IMR-90 (cell line): ENCODE measurements at regions not wholly inside any gene's neighbourhood (a gene's known extent, or its start where the extent isn't known, plus 50 kb on each side); places are given as distances from the start of the nearest gene placed in this dataset.

Source experiments
- ATAC-seq: fragments of 200-7000 bp; cut with Tn5 transposase; 2 replicates; pipeline ENCODE4 v1.9.1; 2020; ENCODE audit warnings: low read depth, mild to moderate bottlenecking, moderate library complexity
- BruUV-seq: library from RNA; stranded (reverse); fragments of 400-500 nt; replicated peaks from 2 replicates; lab custom pipeline; 2021; lab: Mats Ljungman, UMichigan
- CTCF ChIA-PET: fragments of 300-600 bp; formaldehyde crosslinking; extraction: SDS; loops from one replicate; lab custom pipeline; 2021; ENCODE audit warnings: antibody characterized with exemption; lab: Yijun Ruan, JAX
- POLR2A ChIA-PET: fragments of 300-600 bp; sonication (Branson Sonifier 250); formaldehyde crosslinking; loops from one replicate; lab custom pipeline; 2022; ENCODE audit warnings: antibody characterized with exemption; ENCODE audit not compliant: unreplicated experiment; lab: Charles Lee
- DNase-seq: peaks from one replicate; pipeline ENCODE4 v3.0.0; 2013
- H2AFZ ChIP-seq: replicated peaks from 2 replicates; pipeline ENCODE3; 2013; ENCODE audit warnings: low read length, mild to moderate bottlenecking; ENCODE audit not compliant: poor library complexity
- H2AK5ac ChIP-seq: 2 replicates; pipeline ENCODE4 v1.6.1; 2013; ENCODE audit warnings: low read depth, low read length, inconsistent platforms
- H2AK9ac ChIP-seq: replicated peaks from 2 replicates; pipeline ENCODE3; 2013; ENCODE audit warnings: mild to moderate bottlenecking, low read depth, low read length, moderate library complexity; ENCODE audit not compliant: poor library complexity
- H2BK120ac ChIP-seq: 2 replicates; pipeline ENCODE4 v1.6.1; 2013; ENCODE audit warnings: low read depth, low read length, inconsistent platforms
- H2BK15ac ChIP-seq: 3 replicates; pipeline ENCODE4 v1.6.1; 2013; ENCODE audit warnings: low read depth, low read length, inconsistent platforms
- H2BK20ac ChIP-seq: 2 replicates; pipeline ENCODE4 v1.6.1; 2013; ENCODE audit warnings: low read depth, mild to moderate bottlenecking, inconsistent platforms, low read length, moderate library complexity
- H2BK5ac ChIP-seq: 2 replicates; pipeline ENCODE4 v1.6.1; 2013; ENCODE audit warnings: mild to moderate bottlenecking, low read depth, low read length, inconsistent platforms; ENCODE audit not compliant: poor library complexity, severe bottlenecking
- H3K14ac ChIP-seq: replicated peaks from 2 replicates; pipeline ENCODE4 v1.6.1; 2013; ENCODE audit warnings: low read depth, low read length, inconsistent platforms
- H3K18ac ChIP-seq: 2 replicates; pipeline ENCODE4 v1.6.1; 2013; ENCODE audit warnings: low read depth, low read length, control low read depth
- H3K23ac ChIP-seq: 2 replicates; pipeline ENCODE4 v1.6.1; 2013; ENCODE audit warnings: low read depth, low read length, inconsistent platforms
- H3K27ac ChIP-seq: 2 replicates; pipeline ENCODE4 v1.5.1; 2013; ENCODE audit warnings: mild to moderate bottlenecking, control low read depth, low read length; ENCODE audit not compliant: insufficient read depth
- H3K27me3 ChIP-seq: 2 replicates; pipeline ENCODE4 v1.6.1; 2013; ENCODE audit warnings: low read length; ENCODE audit not compliant: control insufficient read depth, insufficient read depth
- H3K36me3 ChIP-seq: 2 replicates; pipeline ENCODE4 v1.6.1; 2013; ENCODE audit warnings: low read length, mixed read lengths; ENCODE audit not compliant: control insufficient read depth, insufficient read depth
- H3K4ac ChIP-seq: 2 replicates; pipeline ENCODE4 v1.6.1; 2013; ENCODE audit warnings: low read depth, low read length, inconsistent platforms
- H3K4me1 ChIP-seq: 2 replicates; pipeline ENCODE4 v1.6.1; 2013; ENCODE audit warnings: low read length, mixed read lengths; ENCODE audit not compliant: control insufficient read depth, insufficient read depth
- H3K4me2 ChIP-seq: 2 replicates; pipeline ENCODE4 v1.6.1; 2013; ENCODE audit warnings: low read depth, mild to moderate bottlenecking, control low read depth, low read length, moderate library complexity
- H3K4me3 ChIP-seq: 2 replicates; pipeline ENCODE4 v1.5.1; 2013; ENCODE audit warnings: low read depth, mild to moderate bottlenecking, control low read depth, low read length, moderate library complexity; ENCODE audit not compliant: insufficient read depth
- H3K56ac ChIP-seq: 2 replicates; pipeline ENCODE4 v1.6.1; 2013; ENCODE audit warnings: low read length, inconsistent platforms; ENCODE audit not compliant: insufficient read depth; ENCODE audit errors: extremely low read depth
- H3K79me1 ChIP-seq, 2 experiments: 2 replicates each; pipeline ENCODE4 v1.6.1; 2013; ENCODE audit warnings: low read length in 2 of 2, inconsistent platforms in 1 of 2, low read depth in 1 of 2
- H3K9ac ChIP-seq: 2 replicates; pipeline ENCODE4 v1.6.1; 2013; ENCODE audit warnings: low read depth, low read length, control low read depth
- H3K9me1 ChIP-seq: 2 replicates; pipeline ENCODE4 v1.6.1; 2013; ENCODE audit warnings: low read length, inconsistent platforms; ENCODE audit not compliant: insufficient read depth
- H3K9me3 ChIP-seq: 2 replicates; pipeline ENCODE4 v1.6.1; 2013; ENCODE audit warnings: low read length; ENCODE audit not compliant: control insufficient read depth, insufficient read depth
- H4K20me1 ChIP-seq: 2 replicates; pipeline ENCODE4 v1.6.1; 2013; ENCODE audit warnings: low read length, inconsistent platforms; ENCODE audit not compliant: insufficient read depth
- H4K5ac ChIP-seq: 2 replicates; pipeline ENCODE4 v1.6.1; 2013; ENCODE audit warnings: mild to moderate bottlenecking, low read depth, low read length, control low read depth
- H4K8ac ChIP-seq, 2 experiments: 2 replicates each; pipeline ENCODE4 v1.6.1; 2013; ENCODE audit warnings: low read depth in 2 of 2, low read length in 2 of 2, control low read depth in 1 of 2, inconsistent platforms in 1 of 2
- H4K91ac ChIP-seq: 2 replicates; pipeline ENCODE4 v1.6.1; 2013; ENCODE audit warnings: low read depth, low read length, inconsistent platforms; ENCODE audit not compliant: insufficient read depth
- CEBPB ChIP-seq: IDR thresholded peaks from 2 replicates; pipeline ENCODE4 v1.6.1; 2012; ENCODE audit warnings: low read depth, low read length, improper control_type of control experiment
- NFE2L2 ChIP-seq: fragments of 150-350 bp; IDR thresholded peaks from 2 replicates; pipeline ENCODE4 v1.6.1; 2016; ENCODE audit warnings: low read depth, mild to moderate bottlenecking, low read length
- RCOR1 ChIP-seq: IDR thresholded peaks from 2 replicates; pipeline ENCODE4 v1.6.1; 2012; ENCODE audit warnings: mild to moderate bottlenecking, low read length, improper control_type of control experiment; ENCODE audit not compliant: insufficient replicate concordance
- RFX5 ChIP-seq: IDR thresholded peaks from 2 replicates; pipeline ENCODE4 v1.8.0; 2012; ENCODE audit warnings: low read depth, mild to moderate bottlenecking, low read length, moderate library complexity
- whole genome bisulfite sequencing, 2 experiments: methylation state at CpG; one replicate each; pipeline versions ENCODE4 v1.1.5 to v1.1.7; 2013; ENCODE audit warnings: missing lambda C conversion rate in 2 of 2; ENCODE audit not compliant: insufficient read length in 1 of 2; ENCODE audit errors: extremely low coverage in 2 of 2; 5-methylcytosine and 5-hydroxymethylcytosine counted together
- dilution Hi-C: fragments of 300-500 bp; cut with HindIII; formaldehyde crosslinking; loops from one replicate; pipeline ENCODE4 v1.14.3; 2018; ENCODE audit warnings: low sequenced_read_pairs; ENCODE audit not compliant: unreplicated experiment
- in situ Hi-C: fragments of 300-500 bp; cut with MboI; formaldehyde crosslinking; loops from 3 replicates; pipeline ENCODE4 v1.14.3; 2019; ENCODE audit warnings: low sequenced_read_pairs, inconsistent platforms, mixed read lengths
- intact Hi-C: fragments of 100-400 bp; cut with micrococcal nuclease; formaldehyde crosslinking; loops from 2 replicates; pipeline ENCODE4 v1.10.0; 2022

DNA sequence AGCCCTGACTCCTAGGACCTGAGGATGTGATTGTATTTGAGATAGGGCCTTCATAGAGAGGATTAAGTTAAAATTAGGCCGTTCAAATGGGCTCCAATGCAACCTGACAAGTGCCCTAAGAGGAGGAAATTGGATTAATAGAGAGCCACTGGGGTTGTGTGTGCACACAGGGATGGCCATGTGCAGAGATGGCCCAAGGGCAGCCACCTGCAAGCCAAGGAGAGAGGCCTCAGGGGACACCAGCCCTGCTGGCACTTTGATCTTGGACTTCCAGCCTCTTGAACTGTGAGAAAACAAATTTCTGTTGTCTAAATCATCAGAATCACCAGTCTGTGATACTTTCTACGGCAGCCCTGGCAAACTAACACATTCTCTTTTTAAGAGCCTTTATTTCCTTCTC lies 598.8 kb downstream of the UTRN start:
- no peak for DNase-seq
- Histone ChIP-seq H2BK120ac (no peak overlapping the region), H2AK5ac (no peak overlapping the region), H3K9me1 (no peaks in the 10 kb centered on the region; the same call in 1 of the 2 replicates), H3K36me3 (no peaks in the 10 kb centered on the region), H3K4me3 (no peak overlapping the region), H4K5ac (no peak overlapping the region), H3K4ac (no peak overlapping the region), H2BK20ac (no peak overlapping the region), H3K9me3 (no peaks in the 10 kb centered on the region), H3K27ac (no peak overlapping the region), H3K14ac (no peak overlapping the region), H3K27me3 (no peaks in the 10 kb centered on the region), H2BK5ac (no peak overlapping the region), H3K56ac (no peak overlapping the region), H3K18ac (no peak overlapping the region), H2BK15ac (no peak overlapping the region), H4K8ac (no peak overlapping the region), H2AFZ (no peak overlapping the region), H3K9ac (no peak overlapping the region), H3K4me2 (no peak overlapping the region), H4K91ac (no peak overlapping the region), H3K4me1 (no peaks in the 10 kb centered on the region), H3K79me1 (no peaks in the 10 kb centered on the region), H2AK9ac (no peak overlapping the region), H3K23ac (no peak overlapping the region), H4K20me1 (no peaks in the 10 kb centered on the region)
- BruUV-seq = no TSS peak
- WGBS, 2 experiments = no CpG with 5 or more reads among the region's 2 CpGs
- ChIA-PET CTCF (no interaction called here), POLR2A (no interaction called here)
- dilution Hi-C loops (no loop called here), in situ Hi-C loops (no loop called here), intact Hi-C loops (no loop called here)
- no peak for ATAC-seq
- TF ChIP-seq RCOR1 (no peak), CEBPB (no peak), RFX5 (no peak), NFE2L2 (no peak)
